DOHH2 (cell line): ENCODE measurements at regions not wholly inside any gene's neighbourhood (a gene's known extent, or its start where the extent isn't known, plus 50 kb on each side); places are given as distances from the start of the nearest gene placed in this dataset.

Experiments
- EZH2phosphoT487 ChIP-seq: fragments of 200-600 bp; sonication (generic); IDR thresholded peaks from 2 replicates; pipeline ENCODE4 v1.6.1; 2017; ENCODE audit warnings: borderline replicate concordance, mild to moderate bottlenecking, antibody characterized with exemption, low read length, moderate library complexity, mixed read lengths
- TF ChIP-seq, protein P1 (sequence below): fragments of 200-600 bp; sonication (generic); IDR thresholded peaks from one replicate; pipeline ENCODE4 v1.5.1; 2014; ENCODE audit warnings: antibody characterized with exemption, mild to moderate bottlenecking, low read depth, low read length; ENCODE audit not compliant: poor library complexity, severe bottlenecking

DNA sequence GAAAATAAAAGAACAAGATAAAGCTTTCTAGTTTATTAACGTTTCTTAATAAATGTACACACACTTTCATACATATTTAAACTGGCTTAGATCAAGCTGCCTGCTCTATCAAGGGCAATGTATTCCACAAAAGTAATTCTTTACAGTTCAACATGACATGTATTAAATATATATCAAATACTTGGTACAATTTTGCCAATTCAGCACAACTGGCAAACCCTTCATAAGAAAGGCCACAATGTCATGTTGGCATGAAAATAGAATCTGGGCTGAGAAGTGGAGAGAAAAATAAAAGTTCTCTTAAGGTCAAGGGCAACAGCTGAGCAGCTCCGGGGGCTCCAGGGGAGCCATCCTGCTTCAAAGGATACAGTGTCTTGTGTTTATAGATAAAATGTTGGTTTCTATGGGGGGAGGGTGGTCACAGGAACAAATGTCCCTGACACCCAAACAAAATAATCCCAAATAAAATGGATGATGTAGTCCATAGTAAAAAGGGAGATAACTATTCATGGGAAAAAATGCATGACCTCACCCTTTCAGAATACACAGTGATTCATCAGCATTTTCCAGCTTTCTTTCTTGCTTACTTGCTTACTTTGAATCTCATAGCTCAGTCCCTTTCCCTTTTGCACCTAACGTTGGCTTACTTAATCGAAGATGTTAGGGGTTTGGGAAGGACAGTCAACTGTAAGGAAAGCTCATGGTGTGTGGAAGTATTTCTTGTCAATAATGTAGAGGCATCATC is 494.9 kb downstream of the NYAP2 start:
- TF ChIP-seq, protein P1, sequence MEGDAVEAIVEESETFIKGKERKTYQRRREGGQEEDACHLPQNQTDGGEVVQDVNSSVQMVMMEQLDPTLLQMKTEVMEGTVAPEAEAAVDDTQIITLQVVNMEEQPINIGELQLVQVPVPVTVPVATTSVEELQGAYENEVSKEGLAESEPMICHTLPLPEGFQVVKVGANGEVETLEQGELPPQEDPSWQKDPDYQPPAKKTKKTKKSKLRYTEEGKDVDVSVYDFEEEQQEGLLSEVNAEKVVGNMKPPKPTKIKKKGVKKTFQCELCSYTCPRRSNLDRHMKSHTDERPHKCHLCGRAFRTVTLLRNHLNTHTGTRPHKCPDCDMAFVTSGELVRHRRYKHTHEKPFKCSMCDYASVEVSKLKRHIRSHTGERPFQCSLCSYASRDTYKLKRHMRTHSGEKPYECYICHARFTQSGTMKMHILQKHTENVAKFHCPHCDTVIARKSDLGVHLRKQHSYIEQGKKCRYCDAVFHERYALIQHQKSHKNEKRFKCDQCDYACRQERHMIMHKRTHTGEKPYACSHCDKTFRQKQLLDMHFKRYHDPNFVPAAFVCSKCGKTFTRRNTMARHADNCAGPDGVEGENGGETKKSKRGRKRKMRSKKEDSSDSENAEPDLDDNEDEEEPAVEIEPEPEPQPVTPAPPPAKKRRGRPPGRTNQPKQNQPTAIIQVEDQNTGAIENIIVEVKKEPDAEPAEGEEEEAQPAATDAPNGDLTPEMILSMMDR: no peak
- no peak for TF ChIP-seq EZH2phosphoT487
